ENCODE measurements at regions not wholly inside any gene's neighbourhood (a gene's known extent, or its start where the extent isn't known, plus 50 kb on each side); places are given as distances from the start of the nearest gene placed in this dataset.
"Not testable (repeated sequence)": the region's sequence is repeated elsewhere in the genome, so short reads cannot be mapped to it uniquely, and the experiment has no call there.

DNA sequence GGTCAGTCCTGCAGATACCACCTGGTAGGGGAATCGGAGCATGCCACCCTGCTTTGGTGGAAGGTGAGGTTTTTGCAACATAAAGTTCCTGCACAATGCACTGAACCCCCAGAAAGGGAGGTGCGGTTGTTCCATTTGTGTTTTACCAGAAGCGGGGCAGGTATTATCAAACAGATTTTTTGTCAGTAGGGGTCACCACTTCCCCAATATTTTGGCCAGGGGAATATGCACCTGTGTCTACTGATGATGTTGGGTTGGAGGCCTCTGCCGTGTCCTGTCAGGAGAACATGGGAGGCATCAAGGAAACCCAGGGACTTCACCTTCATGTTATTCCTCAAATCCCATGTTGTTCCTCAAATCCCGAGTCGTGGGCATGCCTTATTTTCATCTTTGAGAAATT, 438.7 kb downstream of the NTRK2 start:
- no peak for TF ChIP-seq CTCF (IDR thresholded peaks at IDR 0.05; ENCODE audit: insufficient read depth, low read depth, low read length, missing control alignments)
- no peak for DNase-seq (ENCODE audit: low read depth)
- H3K4me3 ChIP-seq (ENCODE audit: low read depth, low read length) = no peak overlapping the region

GRCh38 chr9:85089188-85089969, 419.9 kb downstream of the NTRK2 start:
- DNase-seq (ENCODE audit: low read depth) = no peak
- H3K4me3 ChIP-seq (ENCODE audit: low read depth, low read length) = no peak overlapping the region
- no peak for TF ChIP-seq CTCF (IDR thresholded peaks at IDR 0.05; ENCODE audit: insufficient read depth, low read depth, low read length, missing control alignments)

DNA sequence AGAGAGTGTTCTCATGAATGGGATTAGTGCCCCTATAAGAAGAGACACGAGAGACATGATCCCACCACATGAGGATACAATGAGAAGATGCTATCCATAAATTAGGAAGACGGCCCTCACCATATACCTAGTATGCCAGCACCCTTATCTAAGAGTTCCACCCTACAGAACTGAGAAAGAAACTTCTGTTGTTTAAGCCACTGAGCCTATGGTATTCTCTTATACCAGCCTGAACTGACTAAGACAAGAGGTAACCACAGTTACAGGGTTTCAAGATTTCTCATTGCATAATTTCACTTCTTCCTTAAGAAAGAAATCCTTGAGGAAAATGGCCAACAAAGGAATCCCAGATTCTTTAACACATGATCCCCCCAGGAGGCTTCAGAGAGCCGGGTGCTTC, 412.4 kb downstream of the NTRK2 start:
- no peak overlapping the region for H3K4me3 ChIP-seq (ENCODE audit: low read depth, low read length)
- no peak for DNase-seq (ENCODE audit: low read depth)
- TF ChIP-seq CTCF (IDR thresholded peaks at IDR 0.05; ENCODE audit: insufficient read depth, low read depth, low read length, missing control alignments) = no peak

- DNase-seq (ENCODE audit: low read depth) = no peak
- H3K4me3 ChIP-seq (ENCODE audit: low read depth, low read length) = no peak overlapping the region
- TF ChIP-seq CTCF (IDR thresholded peaks at IDR 0.05; ENCODE audit: insufficient read depth, low read depth, low read length, missing control alignments) = no peak
Measured at GRCh38 chr9:85079349-85079748, 409.8 kb downstream of the NTRK2 start.

DNA sequence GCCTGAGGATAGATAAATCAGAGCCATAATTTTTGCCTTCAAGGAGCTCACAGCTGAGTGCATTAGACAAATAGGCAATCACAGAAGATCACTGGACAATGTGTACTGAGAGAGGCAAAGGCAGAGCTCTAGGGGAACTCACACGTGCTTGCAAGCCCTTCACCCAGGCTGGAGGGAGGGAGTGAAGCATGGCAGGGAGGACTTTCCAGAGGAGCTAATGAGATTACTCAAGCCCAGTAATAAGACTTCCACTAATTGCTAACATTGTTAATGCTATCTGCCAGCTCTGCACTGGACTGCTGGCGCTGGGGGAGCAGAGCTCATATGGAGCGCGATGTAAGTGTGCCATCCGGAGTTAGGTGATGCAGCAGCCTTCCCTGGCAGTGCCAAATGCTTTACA, 408.4 kb downstream of the NTRK2 start:
- H3K4me3 ChIP-seq (ENCODE audit: low read depth, low read length) = no peak overlapping the region
- DNase-seq (ENCODE audit: low read depth) = no peak
- no peak for TF ChIP-seq CTCF (IDR thresholded peaks at IDR 0.05; ENCODE audit: insufficient read depth, low read depth, low read length, missing control alignments)

GRCh38 chr9:85077146-85077545, 407.6 kb downstream of the NTRK2 start:
- not testable (repeated sequence) for DNase-seq (ENCODE audit: low read depth); H3K4me3 ChIP-seq (ENCODE audit: low read depth, low read length)

All from GM12865 (cell line).